ENCODE measurements at regions not wholly inside any gene's neighbourhood (a gene's known extent, or its start where the extent isn't known, plus 50 kb on each side); places are given as distances from the start of the nearest gene placed in this dataset.

DNA sequence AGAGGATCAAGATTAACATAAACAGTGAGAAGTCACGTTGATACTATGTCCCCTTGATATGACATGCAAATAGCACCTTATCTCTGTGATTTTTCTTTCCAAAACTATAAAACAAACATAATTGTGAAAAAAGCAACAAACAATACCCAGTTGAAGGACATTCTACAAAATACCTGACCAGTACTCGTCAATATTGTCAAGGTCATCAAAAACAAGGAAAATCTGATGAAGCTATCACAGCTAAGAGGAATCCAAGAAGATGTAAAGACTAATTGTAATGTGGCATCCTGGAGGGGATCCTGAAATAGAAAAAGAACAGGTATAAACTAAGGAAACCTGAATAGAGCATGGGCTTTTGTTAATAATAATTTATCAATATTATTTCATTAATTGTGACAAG, 321.5 kb upstream of the MAP2 start:
- no peak overlapping the region for H3K27ac ChIP-seq (ENCODE audit: low read depth)
- H3K36me3 Mint-ChIP-seq (ENCODE audit: low read depth): no peaks in the 10 kb centered on the region
- no peak overlapping the region for H2AFZ ChIP-seq
- DNase-seq (ENCODE audit: low spot score) (no peak), ATAC-seq (no peak)
- TF ChIP-seq ZNF114 (CRISPR knock-in tag; IDR thresholded peaks at IDR 0.05) (no peak), NANOG (IDR thresholded peaks at IDR 0.05; ENCODE audit: borderline replicate concordance) (no peak), CREB1 (CRISPR knock-in tag; IDR thresholded peaks at IDR 0.05; ENCODE audit: low read depth) (no peak), ZNF331 (CRISPR knock-in tag; IDR thresholded peaks at IDR 0.05; ENCODE audit: low read depth) (no peak)
- TF ChIP-seq, protein P1, sequence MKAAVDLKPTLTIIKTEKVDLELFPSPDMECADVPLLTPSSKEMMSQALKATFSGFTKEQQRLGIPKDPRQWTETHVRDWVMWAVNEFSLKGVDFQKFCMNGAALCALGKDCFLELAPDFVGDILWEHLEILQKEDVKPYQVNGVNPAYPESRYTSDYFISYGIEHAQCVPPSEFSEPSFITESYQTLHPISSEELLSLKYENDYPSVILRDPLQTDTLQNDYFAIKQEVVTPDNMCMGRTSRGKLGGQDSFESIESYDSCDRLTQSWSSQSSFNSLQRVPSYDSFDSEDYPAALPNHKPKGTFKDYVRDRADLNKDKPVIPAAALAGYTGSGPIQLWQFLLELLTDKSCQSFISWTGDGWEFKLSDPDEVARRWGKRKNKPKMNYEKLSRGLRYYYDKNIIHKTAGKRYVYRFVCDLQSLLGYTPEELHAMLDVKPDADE (IDR thresholded peaks at IDR 0.05): no peak
- TF ChIP-seq, protein P2, sequence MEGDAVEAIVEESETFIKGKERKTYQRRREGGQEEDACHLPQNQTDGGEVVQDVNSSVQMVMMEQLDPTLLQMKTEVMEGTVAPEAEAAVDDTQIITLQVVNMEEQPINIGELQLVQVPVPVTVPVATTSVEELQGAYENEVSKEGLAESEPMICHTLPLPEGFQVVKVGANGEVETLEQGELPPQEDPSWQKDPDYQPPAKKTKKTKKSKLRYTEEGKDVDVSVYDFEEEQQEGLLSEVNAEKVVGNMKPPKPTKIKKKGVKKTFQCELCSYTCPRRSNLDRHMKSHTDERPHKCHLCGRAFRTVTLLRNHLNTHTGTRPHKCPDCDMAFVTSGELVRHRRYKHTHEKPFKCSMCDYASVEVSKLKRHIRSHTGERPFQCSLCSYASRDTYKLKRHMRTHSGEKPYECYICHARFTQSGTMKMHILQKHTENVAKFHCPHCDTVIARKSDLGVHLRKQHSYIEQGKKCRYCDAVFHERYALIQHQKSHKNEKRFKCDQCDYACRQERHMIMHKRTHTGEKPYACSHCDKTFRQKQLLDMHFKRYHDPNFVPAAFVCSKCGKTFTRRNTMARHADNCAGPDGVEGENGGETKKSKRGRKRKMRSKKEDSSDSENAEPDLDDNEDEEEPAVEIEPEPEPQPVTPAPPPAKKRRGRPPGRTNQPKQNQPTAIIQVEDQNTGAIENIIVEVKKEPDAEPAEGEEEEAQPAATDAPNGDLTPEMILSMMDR (conservative IDR thresholded peaks at IDR 0.05; ENCODE audit: low read depth in 2 of 2): no peak
- no peaks in the 10 kb centered on the region for H3K27me3 ChIP-seq (ENCODE audit: insufficient read depth)
- no peaks in the 10 kb centered on the region for H3K9me2 ChIP-seq (ENCODE audit: insufficient read depth)
- H3K4me3 Mint-ChIP-seq: no peak overlapping the region
- no peak overlapping the region for H3K4me3 ChIP-seq
- H3K4me2 ChIP-seq: no peak overlapping the region
- no peaks in the 10 kb centered on the region for H3K36me3 ChIP-seq (ENCODE audit: insufficient read depth)
- no peaks in the 10 kb centered on the region for H4K20me1 ChIP-seq (replicated peaks; ENCODE audit: insufficient read depth)
- H3K4me1 Mint-ChIP-seq: no peaks in the 10 kb centered on the region
- H3K4me1 ChIP-seq (ENCODE audit: insufficient read depth): no peaks in the 10 kb centered on the region; the same call in 1 of the 2 replicates
- no peak overlapping the region for H3K27ac Mint-ChIP-seq
- H3K79me2 ChIP-seq (replicated peaks; ENCODE audit: insufficient read depth): no peaks in the 10 kb centered on the region
- no peaks in the 10 kb centered on the region for H3F3A ChIP-seq (replicated peaks; ENCODE audit: low read depth)
- no peaks in the 10 kb centered on the region; the same call in 2 of the 3 replicates for H3K9me3 Mint-ChIP-seq
- H3K27me3 Mint-ChIP-seq (ENCODE audit: insufficient read depth, low read depth, poor library complexity): no peaks in the 10 kb centered on the region

DNA sequence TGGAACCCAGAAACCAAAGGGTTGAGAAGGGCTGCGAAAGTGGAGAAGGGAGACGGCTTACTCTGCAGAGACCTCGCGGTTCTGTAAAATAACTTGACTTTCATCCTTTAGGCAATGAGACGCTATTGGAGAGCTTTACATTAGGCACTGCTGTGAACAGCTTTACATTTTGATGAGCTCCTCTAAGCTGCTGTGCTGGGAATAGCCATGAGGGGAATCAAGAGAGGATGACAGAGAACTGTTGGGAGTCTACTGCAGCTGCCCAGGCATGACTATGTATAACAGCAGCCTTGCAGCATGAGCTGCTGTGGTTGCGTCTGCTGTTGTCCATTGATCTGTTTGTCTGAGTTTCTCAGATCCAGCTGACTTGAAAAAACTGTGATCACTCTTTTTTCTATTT, 310.8 kb upstream of the MAP2 start:
- Mint-ChIP-seq H3K27ac (peak overlapping the region; percentile 82), H3K36me3 (ENCODE audit: low read depth) (no peaks in the 10 kb centered on the region), H3K27me3 (ENCODE audit: insufficient read depth, low read depth, poor library complexity) (no peaks in the 10 kb centered on the region), H3K9me3 (no peaks in the 10 kb centered on the region), H3K4me3 (no peak overlapping the region), H3K4me1 (peaks cover 46% of the 10 kb centered on the region)
- ATAC-seq: peak; percentile 90
- Histone ChIP-seq H4K20me1 (replicated peaks; ENCODE audit: insufficient read depth) (no peaks in the 10 kb centered on the region), H2AFZ (no peak overlapping the region), H3K4me2 (no peak overlapping the region), H3K36me3 (ENCODE audit: insufficient read depth) (no peaks in the 10 kb centered on the region), H3F3A (replicated peaks; ENCODE audit: low read depth) (no peaks in the 10 kb centered on the region), H3K4me1 (ENCODE audit: insufficient read depth) (peaks cover 21% of the 10 kb centered on the region), H3K4me3 (no peak overlapping the region), H3K79me2 (replicated peaks; ENCODE audit: insufficient read depth) (no peaks in the 10 kb centered on the region), H3K27me3 (ENCODE audit: insufficient read depth) (no peaks in the 10 kb centered on the region), H3K9me2 (ENCODE audit: insufficient read depth) (no peaks in the 10 kb centered on the region), H3K27ac (ENCODE audit: low read depth) (no peak overlapping the region)
- TF ChIP-seq, protein P3, sequence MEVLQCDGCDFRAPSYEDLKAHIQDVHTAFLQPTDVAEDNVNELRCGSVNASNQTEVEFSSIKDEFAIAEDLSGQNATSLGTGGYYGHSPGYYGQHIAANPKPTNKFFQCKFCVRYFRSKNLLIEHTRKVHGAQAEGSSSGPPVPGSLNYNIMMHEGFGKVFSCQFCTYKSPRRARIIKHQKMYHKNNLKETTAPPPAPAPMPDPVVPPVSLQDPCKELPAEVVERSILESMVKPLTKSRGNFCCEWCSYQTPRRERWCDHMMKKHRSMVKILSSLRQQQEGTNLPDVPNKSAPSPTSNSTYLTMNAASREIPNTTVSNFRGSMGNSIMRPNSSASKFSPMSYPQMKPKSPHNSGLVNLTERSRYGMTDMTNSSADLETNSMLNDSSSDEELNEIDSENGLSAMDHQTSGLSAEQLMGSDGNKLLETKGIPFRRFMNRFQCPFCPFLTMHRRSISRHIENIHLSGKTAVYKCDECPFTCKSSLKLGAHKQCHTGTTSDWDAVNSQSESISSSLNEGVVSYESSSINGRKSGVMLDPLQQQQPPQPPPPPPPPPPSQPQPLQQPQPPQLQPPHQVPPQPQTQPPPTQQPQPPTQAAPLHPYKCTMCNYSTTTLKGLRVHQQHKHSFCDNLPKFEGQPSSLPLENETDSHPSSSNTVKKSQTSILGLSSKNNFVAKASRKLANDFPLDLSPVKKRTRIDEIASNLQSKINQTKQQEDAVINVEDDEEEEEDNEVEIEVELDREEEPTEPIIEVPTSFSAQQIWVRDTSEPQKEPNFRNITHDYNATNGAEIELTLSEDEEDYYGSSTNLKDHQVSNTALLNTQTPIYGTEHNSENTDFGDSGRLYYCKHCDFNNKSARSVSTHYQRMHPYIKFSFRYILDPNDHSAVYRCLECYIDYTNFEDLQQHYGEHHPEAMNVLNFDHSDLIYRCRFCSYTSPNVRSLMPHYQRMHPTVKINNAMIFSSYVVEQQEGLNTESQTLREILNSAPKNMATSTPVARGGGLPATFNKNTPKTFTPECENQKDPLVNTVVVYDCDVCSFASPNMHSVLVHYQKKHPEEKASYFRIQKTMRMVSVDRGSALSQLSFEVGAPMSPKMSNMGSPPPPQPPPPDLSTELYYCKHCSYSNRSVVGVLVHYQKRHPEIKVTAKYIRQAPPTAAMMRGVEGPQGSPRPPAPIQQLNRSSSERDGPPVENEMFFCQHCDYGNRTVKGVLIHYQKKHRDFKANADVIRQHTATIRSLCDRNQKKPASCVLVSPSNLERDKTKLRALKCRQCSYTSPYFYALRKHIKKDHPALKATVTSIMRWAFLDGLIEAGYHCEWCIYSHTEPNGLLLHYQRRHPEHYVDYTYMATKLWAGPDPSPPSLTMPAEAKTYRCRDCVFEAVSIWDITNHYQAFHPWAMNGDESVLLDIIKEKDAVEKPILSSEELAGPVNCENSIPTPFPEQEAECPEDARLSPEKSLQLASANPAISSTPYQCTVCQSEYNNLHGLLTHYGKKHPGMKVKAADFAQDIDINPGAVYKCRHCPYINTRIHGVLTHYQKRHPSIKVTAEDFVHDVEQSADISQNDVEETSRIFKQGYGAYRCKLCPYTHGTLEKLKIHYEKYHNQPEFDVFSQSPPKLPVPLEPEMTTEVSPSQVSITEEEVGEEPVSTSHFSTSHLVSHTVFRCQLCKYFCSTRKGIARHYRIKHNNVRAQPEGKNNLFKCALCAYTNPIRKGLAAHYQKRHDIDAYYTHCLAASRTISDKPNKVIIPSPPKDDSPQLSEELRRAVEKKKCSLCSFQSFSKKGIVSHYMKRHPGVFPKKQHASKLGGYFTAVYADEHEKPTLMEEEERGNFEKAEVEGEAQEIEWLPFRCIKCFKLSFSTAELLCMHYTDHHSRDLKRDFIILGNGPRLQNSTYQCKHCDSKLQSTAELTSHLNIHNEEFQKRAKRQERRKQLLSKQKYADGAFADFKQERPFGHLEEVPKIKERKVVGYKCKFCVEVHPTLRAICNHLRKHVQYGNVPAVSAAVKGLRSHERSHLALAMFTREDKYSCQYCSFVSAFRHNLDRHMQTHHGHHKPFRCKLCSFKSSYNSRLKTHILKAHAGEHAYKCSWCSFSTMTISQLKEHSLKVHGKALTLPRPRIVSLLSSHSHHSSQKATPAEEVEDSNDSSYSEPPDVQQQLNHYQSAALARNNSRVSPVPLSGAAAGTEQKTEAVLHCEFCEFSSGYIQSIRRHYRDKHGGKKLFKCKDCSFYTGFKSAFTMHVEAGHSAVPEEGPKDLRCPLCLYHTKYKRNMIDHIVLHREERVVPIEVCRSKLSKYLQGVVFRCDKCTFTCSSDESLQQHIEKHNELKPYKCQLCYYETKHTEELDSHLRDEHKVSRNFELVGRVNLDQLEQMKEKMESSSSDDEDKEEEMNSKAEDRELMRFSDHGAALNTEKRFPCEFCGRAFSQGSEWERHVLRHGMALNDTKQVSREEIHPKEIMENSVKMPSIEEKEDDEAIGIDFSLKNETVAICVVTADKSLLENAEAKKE (CRISPR knock-in tag; IDR thresholded peaks at IDR 0.05): 0 out of 2 replicates have a peak, but pooled peaks have one; percentile 20
- no peak for TF ChIP-seq NANOG (IDR thresholded peaks at IDR 0.05; ENCODE audit: borderline replicate concordance)
- TF ChIP-seq JUNB (IDR thresholded peaks at IDR 0.05; ENCODE audit: unreplicated experiment): no peak
- DNase-seq (ENCODE audit: low spot score): peak; percentile 53
